B cell (primary cell): ENCODE measurements at regions not wholly inside any gene's neighbourhood (a gene's known extent, or its start where the extent isn't known, plus 50 kb on each side); places are given as distances from the start of the nearest gene placed in this dataset.

Experiments
- ATAC-seq: fragments of 200-7000 bp; cut with Tn5 transposase; one replicate; pipeline ENCODE4 v1.10.0; 2021; ENCODE audit warnings: low read depth, mild to moderate bottlenecking, moderate number of reproducible peaks, moderate library complexity
- CTCF ChIA-PET: fragments of 350-600 bp; sonication (Branson Sonifier 250); formaldehyde crosslinking; loops from one replicate; lab custom pipeline; 2021; ENCODE audit warnings: antibody characterized with exemption, inconsistent platforms; lab: Charles Lee
- POLR2A ChIA-PET: fragments of 350-600 bp; sonication (Branson Sonifier 250); formaldehyde crosslinking; loops from one replicate; lab custom pipeline; 2021; ENCODE audit warnings: antibody characterized with exemption; lab: Charles Lee
- DNase-seq: peaks from one replicate; pipeline ENCODE4 v3.0.0; 2013
- H2AFZ ChIP-seq: 2 replicates; pipeline ENCODE4 v1.6.1; 2012; ENCODE audit warnings: mild to moderate bottlenecking, low read depth, low read length; ENCODE audit not compliant: insufficient read depth, poor library complexity, severe bottlenecking
- H3K27ac ChIP-seq, 2 donors: 1 replicate in 1 of 2; 2 replicates in 1 of 2; pipeline ENCODE4 v1.5.1; 2012 to 2013; ENCODE audit warnings: low read length in 2 of 2, mild to moderate bottlenecking in 2 of 2, moderate library complexity in 1 of 2
- H3K27me3 ChIP-seq, 4 experiments: fragments of 200-600 bp in 1 of 4; sonication (generic) in 1 of 4; replicated peaks in 1 of 4; 1 replicate in 2 of 4; 2 replicates in 2 of 4; pipeline versions ENCODE4 v1.6.1 to v1.7.0; 2013 to 2016; ENCODE audit warnings: low read length in 3 of 4, mild to moderate bottlenecking in 2 of 4, mixed read lengths in 1 of 4, moderate library complexity in 1 of 4; ENCODE audit not compliant: insufficient read depth in 4 of 4, control insufficient read depth in 3 of 4; ENCODE audit errors: control extremely low read depth in 1 of 4
- H3K36me3 ChIP-seq, 2 experiments: replicated peaks in 1 of 2; 1 replicate in 1 of 2; 2 replicates in 1 of 2; pipeline versions ENCODE4 v1.6.1 to v1.7.1; 2013; ENCODE audit warnings: low read length in 1 of 2; ENCODE audit not compliant: insufficient read depth in 2 of 2, control insufficient read depth in 1 of 2; ENCODE audit errors: control extremely low read depth in 1 of 2, extremely low read depth in 1 of 2
- H3K4me1 ChIP-seq, 2 donors: fragments of 200-600 bp in 1 of 2; sonication (generic) in 1 of 2; 1 replicate in 1 of 2; 2 replicates in 1 of 2; pipeline versions ENCODE4 v1.5.1 to v1.6.1; 2013 to 2017; ENCODE audit warnings: low read length in 2 of 2; ENCODE audit not compliant: control insufficient read depth in 2 of 2, insufficient read depth in 2 of 2
- H3K4me2 ChIP-seq: replicated peaks from 2 replicates; pipeline ENCODE3; 2012; ENCODE audit warnings: mild to moderate bottlenecking, low read depth, low read length; ENCODE audit not compliant: poor library complexity, severe bottlenecking
- H3K4me3 ChIP-seq, 5 experiments: fragments of 200-600 bp in 1 of 5; sonication (generic) in 1 of 5; 1 replicate in 3 of 5; 2 replicates in 2 of 5; pipeline versions ENCODE4 v1.5.1 to v1.7.0; 2011 to 2016; ENCODE audit warnings: low read length in 4 of 5, mild to moderate bottlenecking in 4 of 5, low read depth in 2 of 5, control low read depth in 1 of 5, moderate library complexity in 1 of 5; ENCODE audit not compliant: insufficient read depth in 1 of 5; ENCODE audit errors: control extremely low read depth in 1 of 5, extremely low read depth in 1 of 5
- H3K79me2 ChIP-seq: fragments of 200-600 bp; sonication (generic); one replicate; pipeline ENCODE4 v1.6.0; 2016; ENCODE audit warnings: low read length; ENCODE audit not compliant: control insufficient read depth, insufficient read depth
- H3K9ac ChIP-seq: fragments of 200-600 bp; sonication (generic); 2 replicates; pipeline ENCODE4 v1.6.1; 2017; ENCODE audit warnings: mild to moderate bottlenecking, low read length, moderate library complexity
- H3K9me3 ChIP-seq, 3 donors: one replicate each; pipeline versions ENCODE4 v1.6.1 to v1.7.1; 2013; ENCODE audit warnings: low read length in 2 of 3; ENCODE audit not compliant: control insufficient read depth in 2 of 3, insufficient read depth in 1 of 3; ENCODE audit errors: control extremely low read depth in 1 of 3
- H4K20me1 ChIP-seq: 2 replicates; pipeline ENCODE4 v1.6.0; 2012; ENCODE audit warnings: mild to moderate bottlenecking, low read length; ENCODE audit not compliant: insufficient read depth, control insufficient read depth, poor library complexity, severe bottlenecking
- H3K27ac Mint-ChIP-seq: one replicate; pipeline ENCODE4 v1.8.0; 2021; ENCODE audit warnings: mixed read lengths
- H3K27me3 Mint-ChIP-seq: one replicate; pipeline ENCODE4 v1.8.0; 2021; ENCODE audit warnings: mixed read lengths
- H3K4me1 Mint-ChIP-seq: one replicate; pipeline ENCODE4 v1.8.0; 2021; ENCODE audit warnings: mixed read lengths
- H3K4me3 Mint-ChIP-seq: one replicate; pipeline ENCODE4 v1.8.0; 2021; ENCODE audit warnings: mixed read lengths
- H3K9me3 Mint-ChIP-seq: one replicate; pipeline ENCODE4 v1.8.0; 2022; ENCODE audit warnings: mixed read lengths; ENCODE audit not compliant: insufficient read depth
- EZH2 ChIP-seq: IDR thresholded peaks from 2 replicates; pipeline ENCODE4 v1.6.1; 2012; ENCODE audit warnings: borderline replicate concordance, low read depth, mild to moderate bottlenecking, moderate library complexity, low read length; ENCODE audit not compliant: insufficient read depth, poor library complexity, severe bottlenecking
- WGBS: methylation state at CpG from one replicate; pipeline ENCODE4 v1.1.5; 2013; ENCODE audit warnings: missing lambda C conversion rate; ENCODE audit not compliant: insufficient coverage; 5-methylcytosine and 5-hydroxymethylcytosine counted together
- intact Hi-C: fragments of 100-400 bp; cut with micrococcal nuclease; formaldehyde crosslinking; loops from one replicate; pipeline ENCODE4 v1.10.0; 2022
- TF ChIP-seq, protein P1 (sequence below): fragments of 200-600 bp; IDR thresholded peaks from one replicate; pipeline ENCODE4 v1.8.0; 2022; ENCODE audit warnings: antibody characterized with exemption, mild to moderate bottlenecking

DNA sequence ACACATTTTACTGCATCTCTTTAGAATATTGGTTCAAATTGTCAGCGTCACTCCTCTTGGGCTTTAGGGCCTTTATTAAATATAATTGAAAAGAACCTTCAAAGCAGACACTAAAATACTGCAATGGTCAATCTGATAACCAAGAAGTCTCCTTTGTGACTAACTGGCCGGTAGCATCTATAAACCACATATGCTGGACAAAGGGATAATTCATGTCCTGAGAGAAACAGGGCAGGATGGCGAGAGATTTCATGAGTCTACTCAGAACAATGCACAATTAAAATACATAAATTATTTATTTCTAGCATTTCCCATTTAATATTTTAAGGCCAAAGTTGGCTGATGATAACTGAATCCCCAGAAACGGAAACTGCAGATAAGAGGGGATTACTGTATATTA is 1083.4 kb upstream of the CDH18 start:
- Histone ChIP-seq H3K9ac (no peak overlapping the region), H3K4me1 (peaks cover 12% of the 10 kb centered on the region in 2 donors), H3K9me3 (no peaks in the 10 kb centered on the region), H3K36me3 (no peaks in the 10 kb centered on the region), H3K4me2 (no peak overlapping the region), H3K27me3 (no peaks in the 10 kb centered on the region), H3K4me3 (no peak overlapping the region), H3K79me2 (no peaks in the 10 kb centered on the region), H2AFZ (no peak overlapping the region), H3K27ac (no peak overlapping the region), H4K20me1 (no peaks in the 10 kb centered on the region)
- ChIA-PET POLR2A (no interaction called here), CTCF (no interaction called here)
- H3K27ac Mint-ChIP-seq, result no peak overlapping the region
- DNase-seq (no peak), ATAC-seq (no peak)
- WGBS, result 100% methylated on average over 1 of the region's 4 CpGs
- no peak for TF ChIP-seq EZH2
- TF ChIP-seq, protein P1, sequence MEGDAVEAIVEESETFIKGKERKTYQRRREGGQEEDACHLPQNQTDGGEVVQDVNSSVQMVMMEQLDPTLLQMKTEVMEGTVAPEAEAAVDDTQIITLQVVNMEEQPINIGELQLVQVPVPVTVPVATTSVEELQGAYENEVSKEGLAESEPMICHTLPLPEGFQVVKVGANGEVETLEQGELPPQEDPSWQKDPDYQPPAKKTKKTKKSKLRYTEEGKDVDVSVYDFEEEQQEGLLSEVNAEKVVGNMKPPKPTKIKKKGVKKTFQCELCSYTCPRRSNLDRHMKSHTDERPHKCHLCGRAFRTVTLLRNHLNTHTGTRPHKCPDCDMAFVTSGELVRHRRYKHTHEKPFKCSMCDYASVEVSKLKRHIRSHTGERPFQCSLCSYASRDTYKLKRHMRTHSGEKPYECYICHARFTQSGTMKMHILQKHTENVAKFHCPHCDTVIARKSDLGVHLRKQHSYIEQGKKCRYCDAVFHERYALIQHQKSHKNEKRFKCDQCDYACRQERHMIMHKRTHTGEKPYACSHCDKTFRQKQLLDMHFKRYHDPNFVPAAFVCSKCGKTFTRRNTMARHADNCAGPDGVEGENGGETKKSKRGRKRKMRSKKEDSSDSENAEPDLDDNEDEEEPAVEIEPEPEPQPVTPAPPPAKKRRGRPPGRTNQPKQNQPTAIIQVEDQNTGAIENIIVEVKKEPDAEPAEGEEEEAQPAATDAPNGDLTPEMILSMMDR, result no peak
- intact Hi-C loops, result no loop called here
- H3K4me3 Mint-ChIP-seq, result no peak overlapping the region
- H3K4me1 Mint-ChIP-seq, result peaks cover 15% of the 10 kb centered on the region
- no peaks in the 10 kb centered on the region for H3K27me3 Mint-ChIP-seq
- H3K9me3 Mint-ChIP-seq, result no peaks in the 10 kb centered on the region

DNA sequence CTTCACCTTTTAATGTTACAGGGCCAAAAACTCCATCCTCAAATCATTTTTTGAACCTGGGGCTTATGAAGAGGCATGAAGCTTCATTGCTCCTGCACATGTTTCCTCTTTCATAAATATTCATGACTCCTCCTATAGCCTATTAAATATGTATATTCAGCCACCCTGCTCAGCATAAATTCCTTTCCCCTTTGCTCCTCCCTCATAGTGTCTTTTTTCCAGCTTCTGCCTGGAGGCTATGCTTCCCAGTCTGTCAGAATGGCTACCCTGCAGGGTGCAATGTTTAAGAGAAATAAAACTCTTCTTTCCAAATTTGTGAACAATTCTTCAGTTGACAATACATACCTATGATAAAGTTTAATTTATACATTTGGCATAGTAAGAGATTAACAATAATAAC is 1082.9 kb upstream of the CDH18 start:
- H3K4me3 ChIP-seq, result no peak overlapping the region
- H3K9ac ChIP-seq, result no peak overlapping the region
- Mint-ChIP-seq H3K27me3 (no peaks in the 10 kb centered on the region), H3K27ac (no peak overlapping the region), H3K4me3 (no peak overlapping the region), H3K4me1 (peaks cover 15% of the 10 kb centered on the region), H3K9me3 (no peaks in the 10 kb centered on the region)
- no peak overlapping the region for H3K4me2 ChIP-seq
- no peaks in the 10 kb centered on the region for H4K20me1 ChIP-seq
- TF ChIP-seq, protein P1, result no peak
- TF ChIP-seq EZH2, result no peak
- no peak for ATAC-seq
- no peaks in the 10 kb centered on the region for H3K79me2 ChIP-seq
- intact Hi-C loops, result no loop called here
- H3K9me3 ChIP-seq, result no peaks in the 10 kb centered on the region
- no peak overlapping the region for H3K27ac ChIP-seq
- H2AFZ ChIP-seq, result no peak overlapping the region
- peaks cover 12% of the 10 kb centered on the region in 2 donors for H3K4me1 ChIP-seq
- no peaks in the 10 kb centered on the region for H3K36me3 ChIP-seq
- H3K27me3 ChIP-seq, result no peaks in the 10 kb centered on the region
- ChIA-PET CTCF (no interaction called here), POLR2A (no interaction called here)
- DNase-seq, result no peak
